Mesenchymal stem cell (in vitro differentiated cells and primary cell): ENCODE measurements at regions not wholly inside any gene's neighbourhood (a gene's known extent, or its start where the extent isn't known, plus 50 kb on each side); places are given as distances from the start of the nearest gene placed in this dataset.
"Not testable (repeated sequence)": the region's sequence is repeated elsewhere in the genome, so short reads cannot be mapped to it uniquely, and the experiment has no call there.

ENCODE experiments used
- DNase-seq: peaks from one replicate; pipeline ENCODE4 v3.0.0-alpha.2; 2013
- H2AFZ ChIP-seq: one replicate; pipeline ENCODE4 v1.6.1; 2013; ENCODE audit warnings: low read depth, mild to moderate bottlenecking, control low read depth, inconsistent platforms, low read length, moderate library complexity
- H2AK5ac ChIP-seq: 2 replicates; pipeline ENCODE4 v1.6.1; 2013; ENCODE audit warnings: low read length, moderate library complexity, mild to moderate bottlenecking, inconsistent platforms; ENCODE audit not compliant: severe bottlenecking
- H2BK120ac ChIP-seq: one replicate; pipeline ENCODE4 v1.6.1; 2013; ENCODE audit warnings: low read depth, mild to moderate bottlenecking, inconsistent platforms, low read length, moderate library complexity
- H2BK12ac ChIP-seq, 2 experiments: one replicate each; pipeline ENCODE4 v1.6.1; 2013; ENCODE audit warnings: inconsistent platforms in 2 of 2, low read length in 2 of 2, mild to moderate bottlenecking in 2 of 2, moderate library complexity in 2 of 2, control low read depth in 1 of 2
- H2BK15ac ChIP-seq: one replicate; pipeline ENCODE4 v1.6.1; 2013; ENCODE audit warnings: mild to moderate bottlenecking, low read depth, inconsistent platforms; ENCODE audit not compliant: poor library complexity, severe bottlenecking
- H2BK5ac ChIP-seq: 2 replicates; pipeline ENCODE4 v1.6.1; 2013; ENCODE audit warnings: low read depth, mild to moderate bottlenecking, low read length, control low read depth, inconsistent platforms; ENCODE audit not compliant: poor library complexity, severe bottlenecking
- H3K14ac ChIP-seq, 2 experiments: one replicate each; pipeline ENCODE4 v1.6.1; 2013; ENCODE audit warnings: inconsistent platforms in 2 of 2, low read length in 2 of 2, control low read depth in 1 of 2, mild to moderate bottlenecking in 1 of 2, moderate library complexity in 1 of 2
- H3K18ac ChIP-seq, 2 experiments: one replicate each; pipeline ENCODE4 v1.6.1; 2013; ENCODE audit warnings: inconsistent platforms in 2 of 2, low read length in 2 of 2, control low read depth in 1 of 2, low read depth in 1 of 2, mild to moderate bottlenecking in 1 of 2
- H3K23ac ChIP-seq, 2 experiments: one replicate each; pipeline ENCODE4 v1.6.1; 2013; ENCODE audit warnings: inconsistent platforms in 2 of 2, low read length in 2 of 2, mild to moderate bottlenecking in 2 of 2, moderate library complexity in 2 of 2, control low read depth in 1 of 2
- H3K27ac ChIP-seq: 2 replicates; pipeline ENCODE4 v1.5.1; 2013; ENCODE audit warnings: mild to moderate bottlenecking, moderate library complexity, low read length, control low read depth, inconsistent platforms; ENCODE audit not compliant: poor library complexity, severe bottlenecking
- H3K27me3 ChIP-seq, 2 experiments: 2 replicates each; pipeline versions ENCODE4 v1.6.1 to v1.7.0; 2013; ENCODE audit warnings: low read length in 2 of 2, mild to moderate bottlenecking in 2 of 2, moderate library complexity in 2 of 2, control low read depth in 1 of 2, inconsistent platforms in 1 of 2; ENCODE audit not compliant: control insufficient read depth in 1 of 2, insufficient read depth in 1 of 2
- H3K36me3 ChIP-seq, 2 experiments: 2 replicates each; pipeline versions ENCODE4 v1.6.1 to v1.7.0; 2013; ENCODE audit warnings: low read length in 2 of 2, control low read depth in 1 of 2, inconsistent platforms in 1 of 2, low read depth in 1 of 2, mild to moderate bottlenecking in 1 of 2; ENCODE audit not compliant: insufficient read depth in 2 of 2, control insufficient read depth in 1 of 2
- H3K4ac ChIP-seq, 2 experiments: one replicate each; pipeline ENCODE4 v1.6.1; 2013; ENCODE audit warnings: inconsistent platforms in 2 of 2, low read length in 2 of 2, mild to moderate bottlenecking in 2 of 2, moderate library complexity in 2 of 2, control low read depth in 1 of 2, low read depth in 1 of 2
- H3K4me1 ChIP-seq: 2 replicates; pipeline ENCODE4 v1.6.1; 2013; ENCODE audit warnings: low read depth, low read length, control low read depth; ENCODE audit not compliant: control insufficient read depth, insufficient read depth
- H3K4me2 ChIP-seq: 2 replicates; pipeline ENCODE4 v1.6.1; 2013; ENCODE audit warnings: low read length, mild to moderate bottlenecking, inconsistent platforms; ENCODE audit not compliant: poor library complexity, severe bottlenecking
- H3K4me3 ChIP-seq, 2 experiments: 2 replicates each; pipeline versions ENCODE4 v1.5.1 to v1.7.0; 2013; ENCODE audit warnings: low read length in 2 of 2, mild to moderate bottlenecking in 2 of 2, control low read depth in 1 of 2, low read depth in 1 of 2; ENCODE audit not compliant: insufficient read depth in 1 of 2
- H3K79me1 ChIP-seq: replicated peaks from 2 replicates; pipeline ENCODE4 v1.6.1; 2013; ENCODE audit warnings: mild to moderate bottlenecking, control low read depth, low read length, inconsistent platforms; ENCODE audit not compliant: poor library complexity, severe bottlenecking
- H3K9ac ChIP-seq: 2 replicates; pipeline ENCODE4 v1.7.0; 2013; ENCODE audit warnings: mild to moderate bottlenecking, low read length, moderate library complexity
- H3K9me3 ChIP-seq: 2 replicates; pipeline ENCODE4 v1.7.0; 2013; ENCODE audit warnings: mild to moderate bottlenecking, low read length; ENCODE audit not compliant: control insufficient read depth
- H4K8ac ChIP-seq: one replicate; pipeline ENCODE4 v1.6.1; 2013; ENCODE audit warnings: inconsistent platforms, mild to moderate bottlenecking, low read length, moderate library complexity
- H4K91ac ChIP-seq: one replicate; pipeline ENCODE4 v1.6.1; 2013; ENCODE audit warnings: mild to moderate bottlenecking, low read length, inconsistent platforms
- whole genome bisulfite sequencing: methylation state at CpG from one replicate; pipeline ENCODE4 v1.1.7; 2013; ENCODE audit warnings: mixed read lengths; 5-methylcytosine and 5-hydroxymethylcytosine counted together

- Histone ChIP-seq H3K4ac (no peak overlapping the region), H2AK5ac (no peak overlapping the region), H3K23ac (no peak overlapping the region), H2BK12ac (no peak overlapping the region), H3K4me3 (no peak overlapping the region), H3K27me3 (no peaks in the 10 kb centered on the region), H3K18ac (no peak overlapping the region), H3K4me2 (no peak overlapping the region), H2BK15ac (no peak overlapping the region), H2AFZ (no peak overlapping the region), H3K9me3 (no peaks in the 10 kb centered on the region), H3K27ac (no peak overlapping the region), H3K36me3 (no peaks in the 10 kb centered on the region), H2BK120ac (no peak overlapping the region), H2BK5ac (no peak overlapping the region), H4K8ac (no peak overlapping the region), H3K9ac (peak overlapping the region; percentile 40), H3K79me1 (no peaks in the 10 kb centered on the region), H3K14ac (no peak overlapping the region), H4K91ac (no peak overlapping the region), H3K4me1 (no peaks in the 10 kb centered on the region)
- DNase-seq: peak; percentile 16
- 38% methylated on average over 2 of the region's 2 CpGs for WGBS
Observed at GRCh38 chr21:15468368-15468767, 261.4 kb upstream of the USP25 start.

GRCh38 chr21:15472108-15473040 is 257.4 kb upstream of the USP25 start:
- H3K18ac ChIP-seq: no peak overlapping the region
- no peak overlapping the region for H2AFZ ChIP-seq
- H3K27me3 ChIP-seq: no peaks in the 10 kb centered on the region
- H2BK5ac ChIP-seq: no peak overlapping the region
- H3K4ac ChIP-seq: no peak overlapping the region
- no peak overlapping the region for H4K91ac ChIP-seq
- no peaks in the 10 kb centered on the region for H3K9me3 ChIP-seq
- H3K4me3 ChIP-seq: no peak overlapping the region
- no peak overlapping the region for H4K8ac ChIP-seq
- H2BK120ac ChIP-seq: no peak overlapping the region
- H2BK15ac ChIP-seq: no peak overlapping the region
- no peaks in the 10 kb centered on the region for H3K79me1 ChIP-seq
- 91% methylated on average over 5 of the region's 6 CpGs for WGBS
- no peak overlapping the region for H3K9ac ChIP-seq
- H3K4me2 ChIP-seq: no peak overlapping the region
- no peak overlapping the region for H2AK5ac ChIP-seq
- H3K14ac ChIP-seq: no peak overlapping the region
- no peak overlapping the region for H3K23ac ChIP-seq
- no peaks in the 10 kb centered on the region for H3K36me3 ChIP-seq
- H3K27ac ChIP-seq: no peak overlapping the region
- H2BK12ac ChIP-seq: no peak overlapping the region
- no peaks in the 10 kb centered on the region for H3K4me1 ChIP-seq
- DNase-seq: no peak

GRCh38 chr21:15477773-15478172 is 252.0 kb upstream of the USP25 start:
- H4K91ac ChIP-seq, H3K4me1 ChIP-seq, H3K9me3 ChIP-seq, H2BK12ac ChIP-seq, H2BK5ac ChIP-seq, H3K4me2 ChIP-seq, H3K79me1 ChIP-seq, H3K4me3 ChIP-seq, H3K27me3 ChIP-seq, H3K36me3 ChIP-seq, H3K27ac ChIP-seq, H3K4ac ChIP-seq, H3K18ac ChIP-seq, H2AFZ ChIP-seq, H2BK15ac ChIP-seq, H4K8ac ChIP-seq, DNase-seq, H2BK120ac ChIP-seq, H3K9ac ChIP-seq, H3K23ac ChIP-seq, H2AK5ac ChIP-seq, H3K14ac ChIP-seq: not testable (repeated sequence)
- 90% methylated on average over 2 of the region's 3 CpGs for WGBS

DNA sequence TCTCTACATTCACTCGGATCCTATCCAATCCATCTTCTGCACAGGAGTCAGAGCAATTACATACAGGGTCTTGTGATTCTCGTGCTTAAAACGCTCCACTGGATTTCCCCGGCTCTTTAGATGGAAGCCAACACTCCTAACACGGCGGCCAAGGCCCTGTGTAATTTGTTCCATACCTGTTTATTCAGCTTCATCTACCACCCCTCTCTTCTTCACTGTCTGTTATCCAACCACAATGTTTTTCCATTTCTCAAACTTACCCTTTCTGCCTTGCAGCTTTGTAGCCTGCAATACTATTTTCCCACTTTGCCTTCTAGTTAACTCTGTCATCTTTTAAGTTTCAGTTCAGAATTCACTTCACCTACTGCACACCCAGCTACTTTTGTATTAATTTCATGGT is 249.6 kb upstream of the USP25 start:
- no peaks in the 10 kb centered on the region for H3K79me1 ChIP-seq
- peaks cover 0 to 4% of the 10 kb centered on the region in 2 experiments for H3K27me3 ChIP-seq
- no peak overlapping the region for H3K4me3 ChIP-seq
- no peak overlapping the region for H2AFZ ChIP-seq
- no peak overlapping the region for H3K4ac ChIP-seq
- H3K4me1 ChIP-seq: no peaks in the 10 kb centered on the region
- H3K14ac ChIP-seq: no peak overlapping the region
- no peak overlapping the region for H4K91ac ChIP-seq
- no peak overlapping the region for H2BK15ac ChIP-seq
- 90% methylated on average over 6 of the region's 6 CpGs for WGBS
- no peak overlapping the region for H2AK5ac ChIP-seq
- H3K9ac ChIP-seq: no peak overlapping the region
- H3K18ac ChIP-seq: no peak overlapping the region
- no peaks in the 10 kb centered on the region for H3K9me3 ChIP-seq
- H3K4me2 ChIP-seq: no peak overlapping the region
- H2BK5ac ChIP-seq: no peak overlapping the region
- no peak overlapping the region for H3K23ac ChIP-seq
- DNase-seq: no peak
- no peak overlapping the region for H2BK12ac ChIP-seq
- H3K36me3 ChIP-seq: no peaks in the 10 kb centered on the region
- no peak overlapping the region for H4K8ac ChIP-seq
- H3K27ac ChIP-seq: no peak overlapping the region
- H2BK120ac ChIP-seq: no peak overlapping the region
